ENCODE measurements at regions not wholly inside any gene's neighbourhood (a gene's known extent, or its start where the extent isn't known, plus 50 kb on each side); places are given as distances from the start of the nearest gene placed in this dataset.
"Not testable (repeated sequence)": the region's sequence is repeated elsewhere in the genome, so short reads cannot be mapped to it uniquely, and the experiment has no call there.

DNA sequence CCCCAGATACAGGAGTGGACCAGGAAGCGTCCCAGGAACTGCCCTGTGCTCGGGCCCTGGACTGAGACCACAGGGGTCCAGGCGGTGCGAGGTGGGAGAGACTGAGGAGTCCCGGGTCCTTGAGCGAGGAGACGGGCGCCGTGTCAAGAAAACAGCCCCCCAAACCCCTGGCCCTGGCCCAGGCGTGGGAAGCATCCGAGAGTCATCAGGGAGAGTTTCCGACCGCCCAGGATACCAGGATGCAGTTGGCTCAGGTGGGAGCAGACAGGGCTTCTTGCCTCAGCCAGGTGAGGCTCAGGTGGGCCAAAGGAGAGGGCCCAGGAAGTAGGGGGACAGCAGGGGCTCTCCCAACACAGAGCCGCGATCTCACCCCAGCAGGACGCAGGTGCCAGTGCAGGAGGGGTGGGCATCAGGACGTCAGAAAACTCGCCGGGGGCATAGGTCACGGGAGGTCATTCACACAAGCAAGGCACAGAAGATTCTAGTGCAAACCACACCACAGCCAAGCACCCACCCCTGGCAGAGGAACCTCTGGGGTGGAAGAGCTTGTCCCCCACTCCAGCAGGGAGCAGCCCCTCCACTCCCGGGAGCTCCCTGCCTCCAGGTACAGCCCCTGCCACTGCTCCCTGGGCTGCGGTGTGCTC lies 102.5 kb upstream of the EIF5 start:
- no peak for DNase-seq (ENCODE audit: low read depth)

DNA sequence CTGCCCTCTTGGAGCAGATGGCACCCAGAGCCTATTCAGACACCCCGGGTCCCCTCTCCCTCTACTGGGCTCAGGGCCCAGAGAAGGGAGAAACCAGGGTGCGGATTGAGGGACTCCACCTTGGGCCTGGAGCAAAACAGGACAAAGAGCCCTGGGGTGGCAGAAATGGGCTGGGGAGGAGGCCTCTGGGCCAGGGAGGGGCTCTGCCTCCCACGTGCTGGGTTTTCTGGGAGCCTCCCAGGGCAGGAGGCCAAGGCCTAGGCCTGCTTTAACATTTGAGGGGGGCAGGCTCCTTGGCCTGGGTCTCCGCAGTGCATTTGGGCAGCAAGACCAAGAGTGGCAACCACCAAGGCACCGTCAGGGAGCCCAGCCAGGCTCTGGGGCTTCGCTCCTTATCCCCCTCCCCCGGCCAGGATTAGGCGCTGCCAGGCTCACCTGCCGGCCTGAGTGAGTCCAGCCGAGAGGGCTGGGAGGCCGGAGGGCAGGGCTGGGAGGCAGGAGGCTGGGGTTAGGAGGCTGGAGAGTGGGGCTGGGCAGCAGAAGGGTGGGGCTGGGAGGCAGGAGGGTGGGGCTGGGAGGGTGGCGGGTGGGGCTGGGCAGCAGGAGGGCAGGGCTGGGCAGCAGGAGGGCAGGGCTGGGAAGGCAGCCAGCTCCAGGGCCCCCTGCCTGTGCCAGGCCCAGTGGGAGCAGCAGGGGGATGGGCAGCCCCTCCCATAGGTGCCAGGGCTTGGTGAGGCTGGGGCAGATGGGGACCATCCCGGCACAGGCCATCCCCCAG lies 101.8 kb upstream of the EIF5 start:
- no peak for DNase-seq (ENCODE audit: low read depth)

DNA sequence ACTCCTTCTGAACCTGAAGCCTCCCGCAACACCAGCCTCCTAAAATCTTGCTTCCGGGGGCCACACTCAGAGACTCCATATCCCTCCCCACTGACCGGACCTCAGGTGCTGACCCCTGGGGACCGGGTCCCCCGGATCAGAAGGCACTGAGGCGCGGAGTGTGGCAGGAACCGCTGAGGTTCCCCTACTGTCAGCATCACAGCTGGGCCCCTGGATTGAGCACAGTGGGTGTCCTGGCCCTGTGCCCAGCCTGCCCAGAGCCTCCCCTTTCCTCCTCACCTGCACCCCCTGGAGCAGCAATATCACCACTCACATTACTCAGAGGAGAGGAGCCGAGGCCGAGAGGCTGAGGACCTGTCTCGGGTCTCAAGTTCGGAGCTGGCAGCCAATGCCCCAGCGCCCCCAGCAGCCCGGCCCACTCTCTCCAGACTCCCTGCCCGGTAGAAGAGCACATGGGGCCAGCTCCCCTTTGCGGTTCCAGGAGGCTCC lies 101.2 kb upstream of the EIF5 start:
- DNase-seq (ENCODE audit: low read depth), result no peak

DNA sequence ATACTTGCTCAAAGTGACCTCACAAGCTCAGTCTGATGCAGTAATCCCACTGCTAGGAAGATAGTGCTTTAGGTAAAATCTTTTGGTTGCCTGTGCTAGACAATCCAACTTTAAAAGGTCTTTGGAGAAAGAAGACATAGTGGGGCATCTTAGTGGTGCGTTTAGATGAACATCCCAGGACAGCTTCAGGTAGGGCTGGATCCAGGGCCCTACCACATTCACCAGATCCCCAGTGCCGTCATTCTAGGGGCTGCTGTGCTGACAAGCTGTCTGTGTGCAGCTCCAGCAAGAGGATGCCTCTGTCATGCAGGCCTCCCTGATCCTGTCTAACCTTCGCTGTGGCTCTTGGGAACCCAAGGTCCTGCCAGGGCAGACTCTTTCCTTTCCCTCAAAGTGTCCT lies 100.7 kb upstream of the EIF5 start:
- DNase-seq (ENCODE audit: low read depth), result no peak

DNA sequence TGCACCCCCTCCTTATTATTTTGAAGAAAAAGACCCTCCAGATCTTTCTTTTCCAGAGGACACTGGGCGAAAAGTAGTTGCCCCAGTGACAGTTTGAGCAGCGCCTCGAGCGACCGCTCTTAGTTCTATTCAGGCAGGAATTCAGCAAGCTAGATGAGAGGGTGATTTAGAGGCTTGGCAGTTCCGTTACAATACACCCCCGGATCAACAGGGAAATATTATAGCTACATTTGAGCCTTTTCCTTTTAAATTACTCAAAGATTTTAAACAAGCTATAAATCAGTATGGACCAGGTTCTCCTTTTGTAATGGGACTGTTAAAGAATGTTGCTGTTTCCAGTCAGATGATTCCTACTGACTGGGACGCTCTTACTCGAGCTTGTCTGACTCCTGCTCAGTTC lies 99.2 kb upstream of the EIF5 start:
- DNase-seq (ENCODE audit: low read depth), result not testable (repeated sequence)

DNA sequence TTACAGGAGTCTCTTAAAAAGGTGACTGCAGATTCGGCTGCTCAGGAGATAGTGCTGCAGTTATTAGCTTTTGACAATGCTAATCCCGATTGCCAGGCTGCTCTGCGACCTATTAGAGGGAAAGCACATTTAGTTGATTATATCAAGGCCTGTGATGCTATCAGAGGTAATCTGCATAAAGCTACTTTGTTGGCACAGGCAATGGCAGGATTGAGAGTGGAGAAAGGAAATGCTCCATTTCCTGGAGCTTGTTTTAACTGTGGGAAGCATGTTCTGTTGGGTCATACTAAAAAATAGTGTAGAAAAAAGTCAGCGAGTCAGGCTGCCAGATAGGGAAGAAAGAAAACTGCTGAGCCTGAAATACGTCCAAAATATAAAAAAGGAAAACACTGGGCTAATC lies 98.5 kb upstream of the EIF5 start:
- not testable (repeated sequence) for DNase-seq (ENCODE audit: low read depth)

DNA sequence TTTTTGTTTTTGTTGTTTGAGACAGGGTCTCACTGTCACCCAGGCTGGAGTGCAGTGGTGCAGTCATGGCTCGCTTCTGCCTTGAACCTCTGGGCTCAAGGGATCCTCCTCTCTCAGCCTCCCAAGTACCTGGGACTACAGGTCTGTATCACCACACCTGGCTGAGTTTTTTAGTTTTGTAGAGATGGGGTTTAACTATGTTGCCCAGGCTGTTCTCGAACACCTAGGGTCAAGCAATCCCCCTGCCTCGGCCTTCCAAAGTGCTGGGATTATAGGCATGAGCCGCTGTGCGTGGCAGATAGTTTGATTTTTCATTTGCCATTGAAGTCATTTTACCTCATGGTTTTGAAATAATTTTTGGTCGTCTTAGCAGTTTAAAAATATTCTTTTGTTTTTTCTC lies 94.3 kb upstream of the EIF5 start:
- DNase-seq (ENCODE audit: low read depth), result no peak

GRCh38 chr14:103241531-103241930 lies 92.5 kb upstream of the EIF5 start:
- DNase-seq (ENCODE audit: low read depth), result no peak

GRCh38 chr14:103243764-103244737 lies 90.0 kb upstream of the EIF5 start:
- no peak for DNase-seq (ENCODE audit: low read depth)

DNA sequence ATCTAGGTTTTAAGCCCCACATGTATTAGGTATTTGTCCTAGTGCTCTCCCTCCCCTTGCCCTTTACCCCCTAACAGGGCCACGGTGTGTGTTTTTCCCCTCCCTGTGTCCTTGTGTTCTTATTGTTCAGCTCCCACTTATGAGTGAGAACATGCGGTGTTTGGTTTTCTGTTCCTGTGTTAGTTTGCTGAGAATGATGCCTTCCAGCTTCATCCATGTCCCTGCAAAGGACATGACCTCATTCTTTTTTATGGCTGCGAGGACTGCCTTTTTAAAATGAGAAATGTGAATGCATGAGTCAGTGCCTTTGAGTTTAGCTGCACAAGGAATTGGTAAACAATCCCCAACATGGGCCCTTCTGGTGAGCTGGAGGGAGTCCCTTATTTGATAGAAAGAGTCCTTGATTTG lies 88.4 kb upstream of the EIF5 start:
- not testable (repeated sequence) for DNase-seq (ENCODE audit: low read depth)

- no peak for DNase-seq (ENCODE audit: low read depth)
Measured at GRCh38 chr14:103246070-103246469, 88.0 kb upstream of the EIF5 start.

DNA sequence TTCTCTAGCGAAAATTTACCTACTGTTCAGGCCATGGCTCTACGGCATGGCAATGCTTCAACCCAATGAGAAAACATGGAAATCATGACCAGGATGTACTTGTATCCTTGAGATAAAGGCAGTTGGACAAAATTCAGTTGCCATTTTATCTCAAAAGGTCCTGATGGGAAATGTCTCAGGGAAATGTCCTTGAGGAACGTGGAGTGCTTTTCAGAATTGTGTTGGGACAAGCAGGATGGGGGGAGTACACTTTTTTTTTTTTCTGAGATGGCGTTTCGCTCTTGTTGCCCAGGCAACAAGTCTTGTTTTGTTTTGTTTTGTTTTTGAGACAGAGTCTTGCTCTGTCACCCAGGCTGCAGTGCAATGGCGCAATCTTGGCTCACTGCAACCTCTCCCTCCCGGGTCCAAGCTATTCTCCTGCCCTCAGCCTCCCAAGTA lies 86.8 kb upstream of the EIF5 start:
- DNase-seq (ENCODE audit: low read depth), result no peak

DNA sequence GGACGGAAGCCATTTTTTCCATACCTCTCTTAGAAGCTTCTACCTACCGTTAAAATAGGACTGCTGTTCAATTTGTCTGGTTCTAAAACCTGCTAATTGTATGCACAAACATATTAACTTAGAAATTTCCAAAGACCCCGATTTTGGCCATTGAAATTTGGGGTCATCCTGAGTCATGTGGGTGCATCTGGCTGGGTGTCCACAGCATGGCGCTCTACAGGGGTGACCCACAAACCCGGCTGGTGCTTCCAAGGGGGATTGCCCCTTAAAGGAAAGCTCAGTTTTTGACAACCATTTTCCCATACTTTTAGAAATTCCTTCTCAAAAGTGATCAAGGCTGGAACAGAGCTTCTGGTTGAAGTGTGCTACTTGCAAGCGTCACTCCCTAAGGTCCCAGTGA lies 83.9 kb upstream of the EIF5 start:
- no peak for DNase-seq (ENCODE audit: low read depth)

DNA sequence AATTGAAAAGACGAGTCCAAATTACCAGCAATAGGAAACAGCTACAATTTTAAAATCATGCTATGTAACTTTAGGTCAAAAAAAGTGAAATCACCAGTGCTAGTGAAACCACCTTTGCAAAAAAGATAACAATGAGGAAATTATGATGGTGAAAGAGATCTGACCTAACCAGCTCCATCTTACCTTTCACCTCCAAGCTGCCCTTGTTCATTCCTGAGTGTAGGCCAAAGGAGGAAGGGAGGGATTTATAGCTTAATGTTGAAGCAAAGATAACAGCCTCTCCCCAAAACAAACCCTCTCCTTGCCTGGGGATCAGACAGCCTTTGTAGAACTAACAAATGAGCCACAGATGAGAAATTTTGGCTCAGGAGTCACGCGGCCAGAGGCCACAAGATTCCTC lies 83.2 kb upstream of the EIF5 start:
- DNase-seq (ENCODE audit: low read depth), result no peak

- DNase-seq (ENCODE audit: low read depth), result no peak
Measured at GRCh38 chr14:103255555-103255954, 78.5 kb upstream of the EIF5 start.

GRCh38 chr14:103256406-103256805 lies 77.6 kb upstream of the EIF5 start:
- DNase-seq (ENCODE audit: low read depth), result no peak

DNA sequence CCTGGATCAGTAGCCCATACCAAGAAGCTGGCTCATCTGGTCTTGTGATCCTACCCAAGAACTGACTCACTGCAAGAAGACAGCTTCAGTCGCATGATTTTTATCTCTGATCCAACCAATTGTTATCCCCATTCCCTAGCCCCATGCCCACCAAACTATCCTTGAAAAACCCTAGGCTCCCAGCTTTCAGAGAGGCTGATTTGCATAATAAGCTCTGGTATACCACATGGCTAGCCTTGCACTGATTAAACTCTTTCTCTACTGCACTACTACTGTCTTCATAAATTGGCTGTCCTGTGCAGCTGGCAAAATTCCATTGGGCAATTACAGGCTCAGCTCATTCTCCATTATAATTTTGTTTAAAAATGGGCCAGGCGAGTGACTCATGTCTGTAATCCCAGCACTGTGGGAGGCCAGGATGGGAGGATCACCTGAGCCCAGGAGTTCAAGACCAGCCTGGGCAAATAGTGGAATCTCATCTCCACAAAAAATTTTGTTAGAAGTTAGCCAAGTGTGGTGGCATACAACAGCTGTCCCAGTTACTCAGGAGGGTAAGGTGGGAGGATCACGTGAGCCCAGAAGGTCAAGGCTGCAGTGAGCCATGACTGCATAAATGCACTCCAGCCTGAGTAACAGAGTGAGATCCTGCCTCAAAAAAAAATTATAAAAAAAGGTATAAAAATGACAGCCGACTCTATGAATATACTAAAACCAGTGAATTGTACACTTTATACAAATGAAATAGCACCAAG lies 76.7 kb upstream of the EIF5 start:
- DNase-seq (ENCODE audit: low read depth), result no peak

- DNase-seq (ENCODE audit: low read depth), result no peak
Measured at GRCh38 chr14:103258211-103258610, 75.8 kb upstream of the EIF5 start.

GRCh38 chr14:103259184-103259583 lies 74.9 kb upstream of the EIF5 start:
- no peak for DNase-seq (ENCODE audit: low read depth)

DNA sequence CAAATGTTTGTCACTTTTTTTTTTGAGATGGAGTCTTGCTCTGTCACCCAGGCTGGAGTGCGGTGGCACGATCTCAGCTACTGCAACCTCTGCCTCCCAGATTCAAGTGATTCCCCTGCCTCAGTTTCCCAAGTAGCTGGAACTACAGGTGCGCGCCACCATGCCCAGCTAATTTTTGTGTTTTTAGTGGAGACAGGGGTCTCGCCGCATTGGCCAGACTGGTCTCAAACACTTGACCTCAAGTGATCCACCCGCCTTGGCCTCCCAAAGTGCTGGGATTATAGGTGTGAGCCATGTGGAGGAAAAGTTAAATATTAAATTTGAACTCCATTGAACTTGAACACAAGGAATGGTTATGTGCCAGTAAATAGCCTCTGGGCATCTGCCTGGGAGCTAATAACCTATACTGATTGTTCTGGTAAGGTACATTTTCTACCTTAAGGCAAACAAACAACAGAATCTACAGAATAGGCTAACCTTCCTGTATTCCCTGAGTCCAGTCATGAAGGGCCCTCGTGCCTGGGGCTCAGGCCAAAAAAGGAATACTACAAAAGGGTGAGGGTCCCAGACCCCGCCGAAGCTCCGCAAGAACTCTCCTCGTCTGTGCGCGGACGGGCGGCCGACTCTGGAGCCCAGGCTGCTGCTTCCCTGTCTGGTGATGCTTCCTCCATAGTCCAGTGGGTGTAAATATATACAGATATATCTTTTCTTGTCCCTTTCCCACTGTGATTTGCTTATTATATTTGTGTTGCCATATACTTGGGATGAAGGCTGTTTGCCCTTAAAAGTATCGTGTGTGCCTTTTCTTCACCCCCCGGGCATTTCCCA lies 74.0 kb upstream of the EIF5 start:
- no peak for DNase-seq (ENCODE audit: low read depth)

- DNase-seq (ENCODE audit: low read depth), result peak; percentile 14
Measured at GRCh38 chr14:103260629-103261124, 73.4 kb upstream of the EIF5 start.
